ENCODE measurements at regions not wholly inside any gene's neighbourhood (a gene's known extent, or its start where the extent isn't known, plus 50 kb on each side); places are given as distances from the start of the nearest gene placed in this dataset.

- TF ChIP-seq, protein P1, sequence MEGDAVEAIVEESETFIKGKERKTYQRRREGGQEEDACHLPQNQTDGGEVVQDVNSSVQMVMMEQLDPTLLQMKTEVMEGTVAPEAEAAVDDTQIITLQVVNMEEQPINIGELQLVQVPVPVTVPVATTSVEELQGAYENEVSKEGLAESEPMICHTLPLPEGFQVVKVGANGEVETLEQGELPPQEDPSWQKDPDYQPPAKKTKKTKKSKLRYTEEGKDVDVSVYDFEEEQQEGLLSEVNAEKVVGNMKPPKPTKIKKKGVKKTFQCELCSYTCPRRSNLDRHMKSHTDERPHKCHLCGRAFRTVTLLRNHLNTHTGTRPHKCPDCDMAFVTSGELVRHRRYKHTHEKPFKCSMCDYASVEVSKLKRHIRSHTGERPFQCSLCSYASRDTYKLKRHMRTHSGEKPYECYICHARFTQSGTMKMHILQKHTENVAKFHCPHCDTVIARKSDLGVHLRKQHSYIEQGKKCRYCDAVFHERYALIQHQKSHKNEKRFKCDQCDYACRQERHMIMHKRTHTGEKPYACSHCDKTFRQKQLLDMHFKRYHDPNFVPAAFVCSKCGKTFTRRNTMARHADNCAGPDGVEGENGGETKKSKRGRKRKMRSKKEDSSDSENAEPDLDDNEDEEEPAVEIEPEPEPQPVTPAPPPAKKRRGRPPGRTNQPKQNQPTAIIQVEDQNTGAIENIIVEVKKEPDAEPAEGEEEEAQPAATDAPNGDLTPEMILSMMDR (conservative IDR thresholded peaks at IDR 0.05; ENCODE audit: low read depth, low read length), result no peak
- TF ChIP-seq EZH2phosphoT487 (IDR thresholded peaks at IDR 0.05; ENCODE audit: borderline replicate concordance, low read length) (no peak), EZH2 (IDR thresholded peaks at IDR 0.05; ENCODE audit: low read length, unreplicated experiment) (no peak)
Measured at GRCh38 chr2:14994721-14995120, 362.2 kb downstream of the LRATD1 start.

All from PC-3 (cell line).